ENCODE measurements at regions not wholly inside any gene's neighbourhood (a gene's known extent, or its start where the extent isn't known, plus 50 kb on each side); places are given as distances from the start of the nearest gene placed in this dataset.
"Not testable (repeated sequence)": the region's sequence is repeated elsewhere in the genome, so short reads cannot be mapped to it uniquely, and the experiment has no call there.

DNA sequence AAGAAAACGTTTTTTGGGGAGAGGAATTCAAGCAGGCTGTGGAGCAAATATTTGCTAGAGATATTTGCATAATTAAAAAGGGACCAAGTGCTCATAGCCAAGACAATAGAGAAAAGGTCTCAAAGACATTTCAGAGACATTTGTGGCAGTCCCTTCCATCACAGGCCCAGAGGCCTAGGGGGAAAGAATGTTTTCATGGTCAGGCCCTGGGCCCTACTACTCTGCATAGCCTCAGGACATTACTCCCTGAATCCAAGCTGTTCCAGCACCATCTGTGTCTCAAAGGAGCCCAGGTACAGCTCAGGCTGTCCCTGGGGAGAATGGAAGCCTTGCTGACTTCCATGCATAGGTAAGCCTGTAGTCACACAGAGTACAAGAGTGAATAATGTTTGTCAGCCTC is 113.0 kb upstream of the KIF2A start:
- no peak for DNase-seq
- Histone ChIP-seq H3K36me3 (replicated peaks; ENCODE audit: control insufficient read depth, insufficient read depth, low read length) (no peaks in the 10 kb centered on the region), H3K4me3 (ENCODE audit: insufficient read depth, low read depth, low read length) (no peak overlapping the region), H3K27me3 (ENCODE audit: control insufficient read depth, insufficient read depth, low read length) (no peaks in the 10 kb centered on the region)

DNA sequence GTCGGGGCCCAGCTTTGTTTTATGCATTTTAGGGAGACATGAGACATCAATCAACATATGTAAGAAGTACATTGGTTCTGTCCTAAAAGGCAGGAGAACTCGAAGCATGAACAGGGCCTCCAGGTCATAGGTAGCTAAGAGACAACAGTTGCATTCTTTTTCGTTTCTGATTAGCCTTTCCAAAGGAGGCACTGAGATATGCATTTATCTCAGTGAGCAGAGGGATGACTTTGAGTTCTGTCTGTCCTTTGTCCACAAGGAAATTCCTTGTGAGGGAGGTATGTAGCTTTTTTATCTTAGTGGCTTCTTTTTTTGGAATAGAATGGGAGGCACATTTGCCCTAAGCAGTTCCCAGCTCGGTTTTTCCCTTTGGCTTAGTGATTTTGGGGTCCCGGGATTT is 109.5 kb upstream of the KIF2A start:
- not testable (repeated sequence) for DNase-seq; H3K4me3 ChIP-seq (ENCODE audit: insufficient read depth, low read depth, low read length); H3K36me3 ChIP-seq (replicated peaks; ENCODE audit: control insufficient read depth, insufficient read depth, low read length); H3K27me3 ChIP-seq (ENCODE audit: control insufficient read depth, insufficient read depth, low read length)

- H3K36me3 ChIP-seq (replicated peaks; ENCODE audit: control insufficient read depth, insufficient read depth, low read length): no peaks in the 10 kb centered on the region
- H3K27me3 ChIP-seq (ENCODE audit: control insufficient read depth, insufficient read depth, low read length): no peaks in the 10 kb centered on the region
- H3K4me3 ChIP-seq (ENCODE audit: insufficient read depth, low read depth, low read length): no peak overlapping the region
- DNase-seq: no peak
These were observed 108.3 kb upstream of the KIF2A start for GRCh38 chr5:62197697-62198096.

GRCh38 chr5:62198421-62198820 is 107.6 kb upstream of the KIF2A start:
- DNase-seq: no peak
- Histone ChIP-seq H3K36me3 (replicated peaks; ENCODE audit: control insufficient read depth, insufficient read depth, low read length) (no peaks in the 10 kb centered on the region), H3K4me3 (ENCODE audit: insufficient read depth, low read depth, low read length) (no peak overlapping the region), H3K27me3 (ENCODE audit: control insufficient read depth, insufficient read depth, low read length) (no peaks in the 10 kb centered on the region)

GRCh38 chr5:62199792-62200716 is 106.0 kb upstream of the KIF2A start:
- Histone ChIP-seq H3K27me3 (ENCODE audit: control insufficient read depth, insufficient read depth, low read length) (no peaks in the 10 kb centered on the region), H3K4me3 (ENCODE audit: insufficient read depth, low read depth, low read length) (no peak overlapping the region), H3K36me3 (replicated peaks; ENCODE audit: control insufficient read depth, insufficient read depth, low read length) (no peaks in the 10 kb centered on the region)
- DNase-seq: no peak

GRCh38 chr5:62206150-62206829 is 99.7 kb upstream of the KIF2A start:
- H3K36me3 ChIP-seq (replicated peaks; ENCODE audit: control insufficient read depth, insufficient read depth, low read length): no peaks in the 10 kb centered on the region
- H3K27me3 ChIP-seq (ENCODE audit: control insufficient read depth, insufficient read depth, low read length): no peaks in the 10 kb centered on the region
- H3K4me3 ChIP-seq (ENCODE audit: insufficient read depth, low read depth, low read length): no peak overlapping the region
- peak; percentile 40 for DNase-seq

GRCh38 chr5:62208218-62208852 is 97.7 kb upstream of the KIF2A start:
- no peak overlapping the region for H3K4me3 ChIP-seq (ENCODE audit: insufficient read depth, low read depth, low read length)
- no peak for DNase-seq
- H3K27me3 ChIP-seq (ENCODE audit: control insufficient read depth, insufficient read depth, low read length): no peaks in the 10 kb centered on the region
- no peaks in the 10 kb centered on the region for H3K36me3 ChIP-seq (replicated peaks; ENCODE audit: control insufficient read depth, insufficient read depth, low read length)

DNA sequence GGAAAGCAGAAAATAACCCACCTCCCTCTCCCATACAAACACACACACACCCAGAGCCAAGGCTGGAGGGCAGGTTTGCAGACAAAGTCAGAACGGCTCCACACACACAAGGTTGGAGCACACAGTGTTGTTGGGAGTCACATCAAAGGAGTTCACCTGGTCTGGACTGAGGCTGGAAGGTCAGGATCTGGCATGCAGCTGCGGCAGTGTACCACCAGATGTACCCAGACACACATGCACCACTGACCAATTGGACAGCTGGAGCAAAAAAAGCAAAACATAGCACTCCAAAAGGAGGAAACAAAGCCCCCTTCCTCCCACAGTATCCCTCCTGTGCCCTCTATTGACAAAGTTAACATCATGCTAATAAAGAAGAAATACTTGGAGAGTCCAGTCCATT is 94.6 kb upstream of the KIF2A start:
- DNase-seq: no peak
- H3K27me3 ChIP-seq (ENCODE audit: control insufficient read depth, insufficient read depth, low read length): no peaks in the 10 kb centered on the region
- no peak overlapping the region for H3K4me3 ChIP-seq (ENCODE audit: insufficient read depth, low read depth, low read length)
- no peaks in the 10 kb centered on the region for H3K36me3 ChIP-seq (replicated peaks; ENCODE audit: control insufficient read depth, insufficient read depth, low read length)

DNA sequence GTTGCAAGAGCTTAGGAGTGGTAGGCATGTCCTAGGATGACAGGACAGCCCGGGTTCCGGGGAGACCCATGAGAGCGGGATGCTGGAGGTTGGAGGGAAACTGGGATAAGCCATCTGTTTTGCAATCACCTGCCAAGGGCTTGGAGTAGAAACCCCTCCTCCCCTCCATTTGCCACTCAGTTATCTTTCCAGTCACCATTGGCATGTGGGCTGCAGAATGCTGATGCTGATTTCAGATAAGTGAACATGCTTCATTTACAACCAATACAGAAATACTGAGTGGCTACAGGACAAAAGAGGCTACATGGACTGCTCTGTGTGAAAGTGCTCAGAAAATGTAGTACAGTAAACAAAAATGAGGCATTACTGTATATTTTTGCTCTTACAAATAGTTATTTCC is 93.4 kb upstream of the KIF2A start:
- Histone ChIP-seq H3K27me3 (ENCODE audit: control insufficient read depth, insufficient read depth, low read length) (no peaks in the 10 kb centered on the region), H3K4me3 (ENCODE audit: insufficient read depth, low read depth, low read length) (no peak overlapping the region), H3K36me3 (replicated peaks; ENCODE audit: control insufficient read depth, insufficient read depth, low read length) (no peaks in the 10 kb centered on the region)
- DNase-seq: no peak

DNA sequence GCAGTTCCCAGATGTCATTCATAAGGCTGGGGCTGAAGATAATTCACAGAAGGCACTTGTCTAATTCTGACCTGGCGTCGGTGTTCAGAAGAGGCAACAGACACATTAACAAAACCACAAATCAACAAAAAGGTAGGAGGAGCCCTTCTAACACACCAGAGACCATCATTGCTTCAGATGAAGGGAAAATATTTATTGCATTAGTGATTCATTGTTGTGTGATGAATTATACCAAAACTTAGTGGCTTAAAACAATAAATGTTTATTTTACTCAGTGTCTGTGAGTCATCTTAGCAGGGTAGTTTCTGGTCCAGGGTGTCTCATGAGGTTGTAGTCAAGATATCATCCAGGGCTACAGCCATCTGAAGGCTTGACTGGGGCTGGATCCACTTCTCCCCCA is 91.3 kb upstream of the KIF2A start:
- DNase-seq: no peak

GRCh38 chr5:62216603-62217002 is 89.4 kb upstream of the KIF2A start:
- H3K27me3 ChIP-seq (ENCODE audit: control insufficient read depth, insufficient read depth, low read length); H3K4me3 ChIP-seq (ENCODE audit: insufficient read depth, low read depth, low read length); DNase-seq; H3K36me3 ChIP-seq (replicated peaks; ENCODE audit: control insufficient read depth, insufficient read depth, low read length): not testable (repeated sequence)

More for the DNA sequence above, 91.3 kb upstream of the KIF2A start:
- Histone ChIP-seq H3K36me3 (replicated peaks; ENCODE audit: control insufficient read depth, insufficient read depth, low read length) (no peaks in the 10 kb centered on the region), H3K4me3 (ENCODE audit: insufficient read depth, low read depth, low read length) (no peak overlapping the region), H3K27me3 (ENCODE audit: control insufficient read depth, insufficient read depth, low read length) (no peaks in the 10 kb centered on the region)

- not testable (repeated sequence) for H3K36me3 ChIP-seq (replicated peaks; ENCODE audit: control insufficient read depth, insufficient read depth, low read length); H3K4me3 ChIP-seq (ENCODE audit: insufficient read depth, low read depth, low read length); H3K27me3 ChIP-seq (ENCODE audit: control insufficient read depth, insufficient read depth, low read length); DNase-seq
These were observed 88.9 kb upstream of the KIF2A start for GRCh38 chr5:62217095-62217494.

GRCh38 chr5:62218860-62219259 is 87.1 kb upstream of the KIF2A start:
- H3K27me3 ChIP-seq (ENCODE audit: control insufficient read depth, insufficient read depth, low read length); H3K36me3 ChIP-seq (replicated peaks; ENCODE audit: control insufficient read depth, insufficient read depth, low read length); DNase-seq; H3K4me3 ChIP-seq (ENCODE audit: insufficient read depth, low read depth, low read length): not testable (repeated sequence)

GRCh38 chr5:62221881-62222280 is 84.1 kb upstream of the KIF2A start:
- H3K27me3 ChIP-seq (ENCODE audit: control insufficient read depth, insufficient read depth, low read length); H3K4me3 ChIP-seq (ENCODE audit: insufficient read depth, low read depth, low read length); DNase-seq; H3K36me3 ChIP-seq (replicated peaks; ENCODE audit: control insufficient read depth, insufficient read depth, low read length): not testable (repeated sequence)

GRCh38 chr5:62222305-62222704 is 83.7 kb upstream of the KIF2A start:
- H3K4me3 ChIP-seq (ENCODE audit: insufficient read depth, low read depth, low read length); DNase-seq; H3K36me3 ChIP-seq (replicated peaks; ENCODE audit: control insufficient read depth, insufficient read depth, low read length); H3K27me3 ChIP-seq (ENCODE audit: control insufficient read depth, insufficient read depth, low read length): not testable (repeated sequence)
